Memory B cell (primary cell): ENCODE measurements at regions not wholly inside any gene's neighbourhood (a gene's known extent, or its start where the extent isn't known, plus 50 kb on each side); places are given as distances from the start of the nearest gene placed in this dataset.

ENCODE experiments used
- ATAC-seq: fragments of 150-1000 bp; cut with Tn5 transposase; 2 replicates; pipeline ENCODE4 v1.10.0; 2021; ENCODE audit warnings: low read depth, mild to moderate bottlenecking, moderate library complexity
- DNase-seq, 2 donors: peaks; one replicate each; pipeline ENCODE4 v3.0.0; 2022; ENCODE audit warnings: low spot score in 2 of 2
- H3K27ac Mint-ChIP-seq: one replicate; pipeline ENCODE4 v1.8.0; 2022; ENCODE audit warnings: mild to moderate bottlenecking, moderate library complexity, mixed read lengths
- H3K27me3 Mint-ChIP-seq: one replicate; pipeline ENCODE4 v1.8.0; 2022; ENCODE audit warnings: mixed read lengths
- H3K36me3 Mint-ChIP-seq: one replicate; pipeline ENCODE4 v1.8.0; 2022; ENCODE audit warnings: mild to moderate bottlenecking, mixed read lengths
- H3K4me1 Mint-ChIP-seq: one replicate; pipeline ENCODE4 v1.8.0; 2022; ENCODE audit warnings: mixed read lengths
- H3K4me3 Mint-ChIP-seq: one replicate; pipeline ENCODE4 v1.8.0; 2022; ENCODE audit warnings: mild to moderate bottlenecking, moderate library complexity, mixed read lengths
- H3K9me3 Mint-ChIP-seq: one replicate; pipeline ENCODE4 v1.8.0; 2022; ENCODE audit warnings: mixed read lengths

DNA sequence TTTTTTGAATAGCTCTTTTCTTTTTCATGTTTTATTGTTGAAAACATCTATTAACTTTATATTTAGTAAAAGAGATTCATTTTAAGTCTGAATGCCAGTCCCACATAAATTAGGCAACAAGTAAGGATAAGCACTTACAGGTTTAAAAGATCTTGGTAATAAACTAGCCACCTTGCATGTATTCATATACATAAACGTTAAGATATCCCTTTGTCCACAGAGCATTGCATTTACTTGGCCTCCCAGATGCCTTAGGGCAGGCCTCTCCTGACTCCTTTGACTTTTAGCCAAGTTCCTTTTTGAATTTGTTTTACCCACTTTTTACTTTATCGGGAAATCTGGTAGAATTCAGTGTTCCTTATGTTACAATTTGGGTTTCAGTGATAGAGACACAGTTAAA lies 331.7 kb downstream of the ETNK1 start:
- H3K9me3 Mint-ChIP-seq: peaks cover 1% of the 10 kb centered on the region

DNA sequence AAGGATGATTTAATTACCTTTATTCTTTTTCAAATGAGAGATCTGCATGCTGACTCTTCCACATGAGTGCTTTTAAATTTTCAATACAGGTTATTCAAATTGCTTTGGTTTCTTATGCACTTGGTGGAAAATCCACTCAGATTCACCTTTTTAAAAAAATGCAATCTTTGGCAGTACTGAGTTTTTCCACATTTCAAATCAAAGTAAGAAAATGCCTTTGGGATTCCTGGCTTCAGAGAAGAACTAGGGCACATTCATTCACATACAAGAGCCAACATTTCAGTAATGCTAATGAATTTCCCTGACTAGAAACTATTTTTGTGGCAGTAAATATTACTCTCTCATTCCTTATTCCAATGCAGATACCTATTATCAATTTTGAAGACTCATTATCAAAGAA lies 342.2 kb downstream of the ETNK1 start:
- Mint-ChIP-seq H3K4me3 (no peak overlapping the region), H3K9me3 (no peaks in the 10 kb centered on the region), H3K27ac (no peak overlapping the region), H3K36me3 (no peaks in the 10 kb centered on the region), H3K4me1 (no peaks in the 10 kb centered on the region), H3K27me3 (peaks cover 6% of the 10 kb centered on the region)
- ATAC-seq: no peak
- no peak for DNase-seq

More for the DNA sequence above, 331.7 kb downstream of the ETNK1 start:
- Mint-ChIP-seq H3K27ac (no peak overlapping the region), H3K36me3 (no peaks in the 10 kb centered on the region), H3K27me3 (no peaks in the 10 kb centered on the region), H3K4me1 (no peaks in the 10 kb centered on the region), H3K4me3 (no peak overlapping the region)
- no peak for ATAC-seq
- DNase-seq: no peak

DNA sequence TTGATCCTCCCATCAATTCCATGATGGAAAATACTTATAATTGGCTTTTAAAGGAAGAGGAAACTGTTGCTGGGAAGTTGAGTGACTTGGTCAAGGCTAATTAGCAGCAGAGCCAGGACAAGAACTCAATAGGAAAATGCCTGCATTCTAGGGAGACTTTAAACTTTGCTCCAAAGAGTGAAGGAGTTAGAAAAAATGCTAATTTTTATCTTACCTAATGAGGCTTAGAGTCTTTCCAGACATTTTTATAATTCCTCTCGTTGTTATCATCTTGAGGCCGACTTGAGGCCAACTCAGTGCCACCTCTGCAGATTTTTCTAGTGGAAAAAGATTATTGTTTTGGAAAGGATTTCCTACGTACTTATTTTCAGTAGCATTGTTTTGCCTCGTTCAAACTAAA lies 344.6 kb downstream of the ETNK1 start:
- H3K4me1 Mint-ChIP-seq: no peaks in the 10 kb centered on the region
- no peak overlapping the region for H3K27ac Mint-ChIP-seq
- H3K36me3 Mint-ChIP-seq: no peaks in the 10 kb centered on the region
- ATAC-seq (no peak), DNase-seq (no peak)
- no peak overlapping the region for H3K4me3 Mint-ChIP-seq
- no peaks in the 10 kb centered on the region for H3K9me3 Mint-ChIP-seq
- H3K27me3 Mint-ChIP-seq: peaks cover 6% of the 10 kb centered on the region

DNA sequence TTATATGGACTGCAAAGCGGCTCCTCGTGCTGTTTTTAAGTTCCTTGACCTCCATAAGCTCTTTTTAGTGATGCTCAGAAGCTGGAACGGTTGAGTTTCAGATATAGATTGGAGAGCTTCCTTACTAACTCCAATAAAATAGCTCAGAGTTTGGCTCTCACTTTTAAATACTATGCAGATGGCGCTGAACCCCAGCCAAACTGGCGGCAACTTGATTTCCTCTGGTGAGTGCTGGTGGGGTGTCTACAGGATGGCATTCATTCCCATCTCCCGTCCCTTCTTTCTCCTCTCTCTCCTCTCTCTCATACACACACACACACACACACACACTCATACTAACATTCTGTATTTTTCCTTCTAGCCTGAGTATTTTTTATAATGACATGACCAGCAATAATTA lies 346.3 kb downstream of the ETNK1 start:
- Mint-ChIP-seq H3K4me1 (no peaks in the 10 kb centered on the region), H3K27ac (no peak overlapping the region), H3K27me3 (peaks cover 2% of the 10 kb centered on the region), H3K9me3 (no peaks in the 10 kb centered on the region), H3K4me3 (no peak overlapping the region), H3K36me3 (no peaks in the 10 kb centered on the region)
- no peak for ATAC-seq
- no peak for DNase-seq

DNA sequence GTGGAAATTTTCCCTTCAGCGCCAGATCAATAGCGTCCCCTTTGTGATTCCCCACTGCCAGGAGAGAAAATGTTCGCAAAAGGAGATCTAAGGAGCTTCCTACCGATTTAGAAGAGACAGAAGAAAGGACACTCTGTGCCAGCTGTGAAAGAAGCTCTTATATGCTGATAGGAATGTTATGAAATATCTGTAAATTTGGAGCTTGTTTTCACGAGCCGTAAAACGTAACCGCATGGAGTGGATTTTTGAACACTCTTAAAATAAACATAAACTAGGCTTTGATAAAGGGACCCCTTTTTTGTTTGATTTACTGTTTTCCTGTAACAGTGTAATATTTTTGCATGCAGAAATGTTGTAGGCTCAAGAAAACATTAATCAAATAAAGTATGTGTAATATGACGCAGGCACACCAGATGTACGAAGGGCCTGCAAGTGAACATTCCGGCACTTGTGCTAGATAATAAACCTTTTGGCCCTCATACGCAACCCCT lies 346.8 kb downstream of the ETNK1 start:
- ATAC-seq (no peak), DNase-seq (no peak)
- Mint-ChIP-seq H3K27me3 (peaks cover 4% of the 10 kb centered on the region), H3K4me1 (no peaks in the 10 kb centered on the region), H3K4me3 (no peak overlapping the region), H3K36me3 (no peaks in the 10 kb centered on the region), H3K9me3 (no peaks in the 10 kb centered on the region), H3K27ac (no peak overlapping the region)

DNA sequence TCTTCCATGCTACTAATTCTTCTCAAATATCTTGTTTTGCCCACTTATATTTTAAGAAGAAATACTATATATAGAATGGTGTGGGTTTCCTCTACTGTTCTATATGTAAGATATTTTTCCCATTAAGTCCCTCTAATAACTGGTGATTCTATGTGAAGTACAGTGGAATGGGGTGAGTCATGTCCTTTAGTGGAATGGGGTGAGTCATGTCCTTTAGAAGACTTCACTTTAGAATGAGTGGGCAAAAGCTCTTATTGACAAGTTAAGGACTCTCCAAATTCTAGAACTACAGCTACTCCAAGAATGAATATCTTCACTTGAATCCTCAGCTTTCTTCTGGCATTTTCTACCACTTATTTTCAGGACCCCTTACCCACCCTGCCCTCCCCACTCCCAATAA lies 349.9 kb downstream of the ETNK1 start:
- DNase-seq (no peak), ATAC-seq (no peak)
- no peak overlapping the region for H3K4me3 Mint-ChIP-seq
- no peaks in the 10 kb centered on the region for H3K9me3 Mint-ChIP-seq
- peaks cover 4% of the 10 kb centered on the region for H3K27me3 Mint-ChIP-seq
- no peaks in the 10 kb centered on the region for H3K4me1 Mint-ChIP-seq
- no peak overlapping the region for H3K27ac Mint-ChIP-seq
- H3K36me3 Mint-ChIP-seq: no peaks in the 10 kb centered on the region

DNA sequence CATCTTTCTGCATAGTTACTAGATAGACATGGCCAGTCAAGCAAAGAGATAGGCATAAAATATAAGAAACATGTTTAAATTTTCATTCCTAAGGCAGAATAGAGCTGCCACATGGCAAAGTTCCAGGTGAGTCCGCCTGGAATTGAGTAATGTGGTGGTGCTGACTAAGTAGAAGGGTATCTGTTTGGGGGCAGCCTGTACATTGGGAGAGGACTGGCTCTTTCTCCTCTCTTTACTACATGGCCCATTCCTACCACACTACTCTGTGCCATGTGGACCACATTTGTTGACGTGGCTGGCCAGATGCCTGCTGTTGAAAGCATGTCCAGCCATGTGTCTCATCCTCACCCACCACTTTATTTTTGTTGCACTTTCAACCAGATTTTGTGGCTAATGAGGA lies 354.0 kb downstream of the ETNK1 start:
- no peak for ATAC-seq
- H3K9me3 Mint-ChIP-seq: no peaks in the 10 kb centered on the region

DNA sequence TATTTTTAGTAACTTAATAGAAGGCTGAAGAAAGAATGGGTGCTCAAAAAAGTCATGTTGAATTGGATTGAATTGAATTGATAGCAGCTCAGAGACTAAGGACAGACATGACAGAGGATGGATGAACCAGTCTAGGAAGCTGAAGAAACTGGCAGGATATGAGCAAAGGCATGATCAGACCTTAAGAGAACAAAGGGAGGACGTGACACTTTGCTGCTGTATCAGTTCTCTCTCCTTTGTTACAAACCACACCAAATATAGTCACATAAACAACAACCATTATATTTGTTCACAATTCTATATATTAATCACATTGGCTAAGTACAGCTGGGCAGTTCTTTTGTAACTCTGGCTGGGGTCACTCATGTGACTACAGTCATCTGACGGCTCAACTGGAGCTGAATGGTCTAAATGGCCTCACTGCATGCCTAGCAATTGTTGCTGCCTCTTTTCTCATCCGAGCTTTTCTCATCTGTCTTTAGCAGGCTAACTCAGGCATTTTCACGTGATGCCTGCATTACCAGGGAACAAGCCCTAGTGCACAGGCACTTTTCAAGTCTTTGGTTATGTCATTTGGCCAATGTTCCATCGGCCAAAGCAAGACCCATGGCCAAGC lies 355.0 kb downstream of the ETNK1 start:
- ATAC-seq (no peak), DNase-seq (no peak)
- H3K36me3 Mint-ChIP-seq: no peaks in the 10 kb centered on the region
- no peaks in the 10 kb centered on the region for H3K9me3 Mint-ChIP-seq
- no peak overlapping the region for H3K4me3 Mint-ChIP-seq
- peaks cover 1% of the 10 kb centered on the region for H3K27me3 Mint-ChIP-seq
- H3K4me1 Mint-ChIP-seq: no peaks in the 10 kb centered on the region
- H3K27ac Mint-ChIP-seq: no peak overlapping the region

More for the DNA sequence above, 354.0 kb downstream of the ETNK1 start:
- Mint-ChIP-seq H3K4me3 (no peak overlapping the region), H3K4me1 (no peaks in the 10 kb centered on the region), H3K27me3 (peaks cover 1% of the 10 kb centered on the region), H3K36me3 (no peaks in the 10 kb centered on the region), H3K27ac (no peak overlapping the region)
- no peak for DNase-seq

DNA sequence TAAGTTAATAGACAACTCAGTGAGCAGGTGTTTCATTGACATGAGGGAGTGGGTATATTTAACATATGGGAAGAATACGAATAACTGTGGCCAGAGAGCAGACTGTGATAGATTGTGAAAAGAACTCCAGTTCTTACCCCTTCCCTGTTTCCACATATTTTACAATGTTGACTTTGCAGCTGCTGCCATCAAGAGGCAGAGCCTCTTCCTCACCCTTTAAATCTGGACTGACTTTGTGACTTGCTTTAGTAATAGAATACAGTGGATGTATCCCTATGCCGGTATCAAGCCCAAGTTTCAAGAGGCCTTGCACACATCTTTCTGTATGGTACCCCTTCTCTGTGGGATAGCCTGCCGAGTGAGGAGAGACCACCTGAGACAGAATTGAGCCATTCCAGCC lies 356.7 kb downstream of the ETNK1 start:
- no peaks in the 10 kb centered on the region for H3K36me3 Mint-ChIP-seq
- peaks cover under 1% of the 10 kb centered on the region for H3K27me3 Mint-ChIP-seq
- no peaks in the 10 kb centered on the region for H3K4me1 Mint-ChIP-seq
- H3K4me3 Mint-ChIP-seq: no peak overlapping the region
- no peak overlapping the region for H3K27ac Mint-ChIP-seq
- no peaks in the 10 kb centered on the region for H3K9me3 Mint-ChIP-seq
- ATAC-seq: no peak
- DNase-seq: no peak

DNA sequence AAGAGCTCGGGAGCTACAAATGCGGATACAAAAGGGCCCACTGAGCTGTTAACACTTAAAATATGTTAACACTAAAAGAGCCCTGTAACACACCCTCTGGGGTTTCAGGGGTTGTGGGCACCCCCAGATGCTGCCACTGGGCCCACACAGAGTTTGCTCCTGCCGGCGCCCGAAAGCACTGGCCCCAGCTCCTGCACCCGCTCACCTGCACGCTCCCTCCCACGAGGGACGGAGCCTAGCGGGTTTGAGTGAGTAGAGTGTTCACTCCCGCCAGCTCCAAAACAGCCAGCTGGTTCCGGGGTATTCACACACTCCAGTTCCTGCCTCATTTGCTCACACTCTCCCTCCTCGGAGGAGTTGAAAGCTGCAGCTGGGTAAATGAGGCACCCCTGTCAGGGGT lies 357.7 kb downstream of the ETNK1 start:
- DNase-seq: no peak
- no peaks in the 10 kb centered on the region for H3K9me3 Mint-ChIP-seq
- no peaks in the 10 kb centered on the region for H3K36me3 Mint-ChIP-seq
- no peak overlapping the region for H3K27ac Mint-ChIP-seq
- H3K27me3 Mint-ChIP-seq: no peaks in the 10 kb centered on the region
- no peaks in the 10 kb centered on the region for H3K4me1 Mint-ChIP-seq
- no peak overlapping the region for H3K4me3 Mint-ChIP-seq
- ATAC-seq: no peak

DNA sequence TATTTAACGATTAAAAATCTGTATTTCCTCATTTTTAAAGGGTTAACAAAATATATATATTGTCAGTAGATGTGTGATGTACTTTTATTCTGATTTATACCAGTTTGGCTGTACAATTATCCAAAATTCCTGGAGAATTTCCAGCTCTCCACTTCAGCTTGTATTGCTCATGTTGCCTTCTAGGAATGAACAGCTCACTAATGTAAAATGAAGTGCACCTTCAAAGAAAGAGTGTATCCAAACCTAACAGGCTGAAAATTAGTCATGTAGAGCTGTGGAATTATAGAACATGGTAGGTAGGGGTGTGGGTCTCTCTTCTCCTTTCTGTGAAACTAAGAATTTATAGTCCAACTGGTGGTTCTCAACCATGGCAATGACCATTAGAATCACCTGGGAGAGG lies 362.0 kb downstream of the ETNK1 start:
- Mint-ChIP-seq H3K27ac (no peak overlapping the region), H3K4me1 (no peaks in the 10 kb centered on the region), H3K4me3 (no peak overlapping the region), H3K36me3 (no peaks in the 10 kb centered on the region), H3K27me3 (no peaks in the 10 kb centered on the region), H3K9me3 (no peaks in the 10 kb centered on the region)
- DNase-seq: no peak
- no peak for ATAC-seq

DNA sequence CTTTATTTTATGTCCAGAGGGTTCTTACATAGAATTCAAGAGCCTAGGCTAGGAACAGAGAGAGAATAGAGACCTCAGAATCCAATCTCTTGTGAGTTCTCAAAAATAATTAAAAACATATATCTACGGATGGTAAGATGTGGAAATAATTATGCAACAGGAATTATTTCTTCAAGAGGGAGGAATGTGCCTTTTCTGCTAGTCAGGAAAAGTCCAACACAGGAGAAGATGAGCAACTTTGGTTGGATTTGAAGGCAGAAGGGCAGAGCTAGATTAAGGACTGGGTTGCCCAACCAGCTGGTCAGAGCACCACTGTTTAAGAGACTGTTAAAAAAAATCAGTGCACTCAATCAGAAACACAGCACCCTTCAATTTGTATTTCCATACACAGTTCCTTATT lies 365.5 kb downstream of the ETNK1 start:
- no peak for DNase-seq
- no peak overlapping the region for H3K27ac Mint-ChIP-seq
- peaks cover 2% of the 10 kb centered on the region for H3K4me1 Mint-ChIP-seq
- ATAC-seq: no peak
- H3K27me3 Mint-ChIP-seq: no peaks in the 10 kb centered on the region
- H3K9me3 Mint-ChIP-seq: no peaks in the 10 kb centered on the region
- H3K36me3 Mint-ChIP-seq: no peaks in the 10 kb centered on the region
- H3K4me3 Mint-ChIP-seq: no peak overlapping the region

DNA sequence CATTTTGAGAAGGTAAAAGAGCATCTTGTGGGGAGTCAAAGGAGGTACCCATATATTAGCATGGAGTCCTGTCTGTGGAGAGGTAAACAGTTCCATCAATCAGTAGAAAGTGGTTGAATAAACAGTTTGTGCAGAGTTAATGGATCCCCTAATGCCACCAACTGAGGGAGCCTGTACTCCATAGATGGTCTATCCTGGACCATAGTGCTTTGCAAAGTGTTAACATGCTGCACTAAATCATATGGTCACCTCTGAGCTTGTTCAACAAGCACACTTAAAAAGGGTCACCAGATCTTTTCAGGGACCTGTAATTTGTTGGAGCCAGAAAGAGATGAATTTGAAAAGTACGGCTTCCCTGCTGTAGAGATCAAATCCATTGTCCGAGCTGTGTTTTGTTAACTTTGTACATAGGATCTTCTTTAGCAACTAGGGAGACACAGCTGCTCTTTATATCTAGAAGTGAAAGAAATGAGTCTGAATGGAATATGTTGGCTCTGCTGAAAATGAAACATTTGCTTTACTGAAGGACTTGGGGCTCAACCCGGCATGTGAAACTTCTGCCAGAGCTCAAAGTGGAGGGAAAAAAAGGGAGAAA lies 366.4 kb downstream of the ETNK1 start:
- Mint-ChIP-seq H3K27me3 (no peaks in the 10 kb centered on the region), H3K9me3 (no peaks in the 10 kb centered on the region), H3K27ac (no peak overlapping the region), H3K4me1 (peaks cover 2% of the 10 kb centered on the region), H3K4me3 (no peak overlapping the region), H3K36me3 (no peaks in the 10 kb centered on the region)
- no peak for DNase-seq
- ATAC-seq: no peak

DNA sequence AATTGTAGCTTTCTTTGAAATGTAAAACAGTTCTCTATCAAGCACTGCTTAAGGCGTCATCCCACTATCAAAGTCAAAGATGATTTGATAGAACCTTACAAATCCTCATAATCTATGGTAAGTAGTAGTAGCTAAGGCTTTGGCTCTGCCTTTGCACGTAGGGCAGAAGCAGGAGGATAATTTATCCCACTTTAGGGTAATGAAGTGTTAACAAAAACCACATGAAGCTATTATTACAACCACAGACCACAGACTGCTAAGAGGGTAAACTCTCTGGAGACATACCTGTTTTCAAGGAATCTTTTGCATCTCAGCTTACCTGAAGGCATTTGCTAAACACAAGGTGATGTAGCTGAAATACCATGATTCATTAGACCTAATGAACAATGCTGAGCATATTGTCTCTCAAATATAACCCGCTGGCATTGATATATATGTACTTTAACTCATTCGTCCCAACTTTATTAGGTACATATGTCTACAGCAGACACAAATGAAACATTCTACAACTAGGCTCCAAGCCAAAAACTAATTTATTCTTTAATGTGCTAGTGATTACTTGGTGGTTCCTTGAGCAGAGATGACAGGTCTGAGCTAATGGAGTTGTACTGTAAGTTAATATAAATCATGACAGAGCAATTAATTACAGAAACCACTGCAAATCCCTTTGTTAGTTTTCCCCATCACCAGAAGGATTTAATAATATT lies 368.8 kb downstream of the ETNK1 start:
- no peak overlapping the region for H3K4me3 Mint-ChIP-seq
- peaks cover 2% of the 10 kb centered on the region for H3K27me3 Mint-ChIP-seq
- no peaks in the 10 kb centered on the region for H3K36me3 Mint-ChIP-seq
- H3K27ac Mint-ChIP-seq: no peak overlapping the region
- ATAC-seq (no peak), DNase-seq (no peak)
- no peaks in the 10 kb centered on the region for H3K9me3 Mint-ChIP-seq
- H3K4me1 Mint-ChIP-seq: peaks cover 2% of the 10 kb centered on the region

DNA sequence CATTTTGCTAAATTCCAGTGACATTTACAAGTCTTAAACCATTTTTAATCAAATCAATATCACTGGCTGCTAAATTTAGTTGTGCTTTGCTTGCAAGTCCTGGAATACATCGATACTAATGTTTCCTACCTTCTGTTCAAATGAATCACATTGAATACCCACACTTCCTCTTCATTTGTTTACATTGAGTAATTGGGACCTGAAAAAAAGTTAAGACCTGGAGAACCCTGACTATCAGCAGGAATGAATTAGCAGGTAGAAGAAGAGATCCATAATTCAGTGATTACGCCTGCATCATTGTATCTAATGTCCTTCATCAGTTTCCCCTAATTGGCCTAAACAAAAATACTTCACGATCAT lies 369.3 kb downstream of the ETNK1 start:
- Mint-ChIP-seq H3K27me3 (peaks cover 2% of the 10 kb centered on the region), H3K27ac (no peak overlapping the region), H3K9me3 (no peaks in the 10 kb centered on the region), H3K4me3 (no peak overlapping the region), H3K4me1 (peaks cover 2% of the 10 kb centered on the region), H3K36me3 (no peaks in the 10 kb centered on the region)
- ATAC-seq: no peak
- DNase-seq: no peak
